DMS79 treated with DMSO at 0.1 percent for 48 hours (cell line): ENCODE measurements at regions not wholly inside any gene's neighbourhood (a gene's known extent, or its start where the extent isn't known, plus 50 kb on each side); places are given as distances from the start of the nearest gene placed in this dataset.
"Not testable (repeated sequence)": the region's sequence is repeated elsewhere in the genome, so short reads cannot be mapped to it uniquely, and the experiment has no call there.

Experiments
- DNase-seq: peaks from one replicate; lab custom pipeline; 2025; lab: John Stamatoyannopoulos, UW

DNA sequence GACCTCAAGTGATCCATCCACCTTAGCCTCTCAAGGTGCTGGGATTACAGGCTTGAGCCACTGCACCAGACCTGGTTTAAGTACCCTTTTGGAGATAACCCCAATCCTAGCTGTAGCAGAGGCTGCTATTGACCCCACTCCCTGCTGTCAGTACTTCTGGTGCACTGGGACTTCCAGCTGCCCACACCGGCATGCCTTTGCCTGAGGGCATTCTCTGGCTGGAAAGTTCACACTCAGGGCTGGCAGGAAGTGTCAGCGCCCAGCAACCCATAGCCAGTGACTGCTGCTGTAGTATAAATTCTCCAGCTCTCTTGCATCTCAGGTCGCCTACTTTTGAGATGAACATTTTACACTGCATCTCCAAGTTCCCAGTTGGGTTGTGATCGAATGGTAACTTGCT lies 75.3 kb downstream of the UTRN start:
- DNase-seq, result no peak

DNA sequence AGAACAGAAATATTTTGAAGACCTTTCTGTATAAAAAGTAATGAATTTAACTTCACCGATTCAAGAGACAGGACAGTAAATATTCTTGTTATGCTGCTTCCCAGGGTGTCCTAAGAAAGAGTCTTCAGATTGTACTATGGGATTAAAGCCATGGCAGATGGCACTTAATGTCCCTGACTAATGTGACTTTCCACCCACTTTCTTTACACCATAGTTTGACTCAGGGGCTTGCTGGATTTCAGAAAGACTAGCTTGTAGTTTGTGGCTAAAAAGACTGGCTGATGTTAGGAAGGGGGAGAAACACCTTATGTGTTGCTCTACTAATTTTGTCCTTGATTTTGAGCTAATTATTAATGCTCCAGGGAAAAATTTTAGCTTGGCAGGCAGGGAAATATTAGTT lies 75.9 kb downstream of the UTRN start:
- DNase-seq, result no peak

DNA sequence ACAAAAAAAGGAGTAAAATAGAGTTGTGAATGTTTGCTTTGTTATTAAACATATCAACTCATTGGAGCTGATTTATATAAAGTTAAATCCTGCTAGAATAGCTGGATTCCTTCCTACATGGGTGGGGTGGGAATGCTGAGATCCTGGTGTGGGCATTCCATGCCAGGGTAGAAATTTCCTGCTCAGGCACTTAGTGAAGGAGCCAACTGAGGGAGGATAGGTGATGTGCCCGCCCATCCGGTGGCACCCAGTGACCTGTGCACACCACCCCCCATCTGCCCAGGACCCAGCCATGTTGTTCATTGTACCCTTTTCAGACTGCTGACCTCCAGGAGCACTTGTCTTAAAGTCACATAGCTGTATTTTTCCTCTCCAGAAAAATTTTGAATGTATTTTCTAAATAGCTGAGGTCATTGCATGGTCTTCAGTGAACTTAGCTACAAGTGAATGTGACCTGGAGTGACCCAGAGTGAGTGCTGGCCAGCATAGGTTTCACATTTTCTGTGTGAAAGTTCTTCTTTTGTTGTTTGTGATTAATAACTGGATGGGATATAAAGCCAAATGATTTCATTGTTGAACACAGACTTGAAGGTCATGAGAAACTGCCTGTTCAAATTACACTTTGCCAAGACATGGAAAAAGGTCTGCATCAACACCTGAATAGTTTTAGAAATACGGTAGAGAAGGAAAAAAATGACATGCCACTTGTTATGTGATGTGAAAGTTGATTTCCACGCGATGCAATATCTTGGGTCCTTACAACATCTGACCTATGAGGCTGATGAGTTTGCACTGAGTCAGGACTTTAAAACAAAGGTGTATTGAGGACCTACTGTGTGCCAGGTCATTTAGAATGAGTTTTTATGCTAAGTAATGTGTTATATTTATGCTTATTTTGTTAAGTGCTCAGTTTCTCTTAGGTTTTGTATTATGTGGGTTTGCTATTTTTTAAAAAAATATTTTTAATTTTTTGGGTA lies 77.2 kb downstream of the UTRN start:
- no peak for DNase-seq

GRCh38 chr6:144364208-144364720 lies 79.1 kb downstream of the UTRN start:
- DNase-seq, result no peak

- no peak for DNase-seq
Measured at GRCh38 chr6:144364782-144365181, 79.6 kb downstream of the UTRN start.

GRCh38 chr6:144365271-144365670 lies 80.1 kb downstream of the UTRN start:
- DNase-seq, result no peak

DNA sequence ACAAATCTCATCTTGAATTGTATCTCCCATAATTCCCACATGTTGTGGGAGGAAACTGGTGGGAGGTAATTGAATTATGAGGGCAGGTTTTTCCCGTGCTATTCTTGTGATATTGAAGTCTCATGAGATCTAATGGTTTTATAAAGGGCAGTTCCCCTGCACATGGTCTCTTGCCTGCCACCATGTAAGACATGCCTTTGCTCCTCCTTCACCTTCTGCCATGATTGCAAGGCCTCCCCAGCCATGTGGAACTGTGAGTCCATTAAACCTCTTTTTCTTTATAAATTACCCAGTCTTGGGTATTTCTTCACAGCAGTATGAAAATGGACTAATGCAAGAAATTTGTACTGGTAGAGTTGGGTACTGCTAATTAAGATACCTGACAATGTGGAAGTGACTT lies 84.6 kb downstream of the UTRN start:
- DNase-seq, result not testable (repeated sequence)

DNA sequence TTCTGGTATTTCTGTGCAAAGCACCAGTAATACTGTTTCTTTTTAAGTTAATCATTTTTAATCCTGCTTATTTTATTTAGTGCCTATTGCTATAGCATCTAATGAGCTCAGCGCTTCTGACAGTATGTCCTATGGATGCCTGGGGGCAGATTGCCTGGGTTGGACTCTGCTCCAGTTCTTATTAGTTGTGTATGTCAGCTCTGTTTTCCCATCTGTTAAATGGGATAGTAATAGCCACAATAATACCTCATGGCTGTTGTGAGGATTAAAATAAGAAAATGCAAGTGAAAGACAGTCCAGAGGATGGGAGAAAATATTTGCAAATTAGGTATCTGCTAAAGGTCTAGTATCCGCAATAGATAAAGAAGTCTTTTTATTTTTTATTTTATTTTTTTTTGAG lies 87.0 kb downstream of the UTRN start:
- DNase-seq, result no peak

- no peak for DNase-seq
Measured at GRCh38 chr6:144372611-144373594, 87.8 kb downstream of the UTRN start.

- not testable (repeated sequence) for DNase-seq
Measured at GRCh38 chr6:144374525-144374924, 89.4 kb downstream of the UTRN start.

DNA sequence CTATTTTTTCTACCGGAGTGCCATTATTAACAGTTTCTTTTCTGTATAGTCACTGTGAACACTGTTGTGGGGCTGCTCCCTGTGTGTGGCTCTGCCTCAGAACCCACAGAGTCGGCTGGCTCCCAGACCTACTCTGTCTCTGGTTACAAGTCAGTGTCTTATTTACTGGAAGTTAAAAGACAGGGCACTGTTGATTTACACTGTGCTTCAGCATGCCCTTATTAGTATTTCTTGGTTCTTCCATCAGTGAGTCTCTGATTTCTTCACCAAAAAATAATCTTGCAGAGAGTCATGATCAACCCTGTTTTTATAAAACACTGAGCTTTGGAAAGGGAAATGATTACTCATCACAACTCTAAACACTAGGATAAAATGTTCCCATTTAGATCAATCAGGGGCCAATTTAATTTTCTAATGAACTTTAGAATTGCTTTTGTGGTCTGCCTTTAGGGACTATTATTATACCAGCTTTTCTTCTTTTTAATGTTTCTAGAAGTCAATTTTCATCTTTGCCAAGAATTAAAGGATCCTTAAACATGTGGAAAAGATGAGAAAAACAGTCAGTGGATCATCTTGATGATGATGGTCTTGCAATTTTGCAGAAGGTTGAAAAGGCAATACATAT lies 92.6 kb downstream of the UTRN start:
- DNase-seq, result no peak

DNA sequence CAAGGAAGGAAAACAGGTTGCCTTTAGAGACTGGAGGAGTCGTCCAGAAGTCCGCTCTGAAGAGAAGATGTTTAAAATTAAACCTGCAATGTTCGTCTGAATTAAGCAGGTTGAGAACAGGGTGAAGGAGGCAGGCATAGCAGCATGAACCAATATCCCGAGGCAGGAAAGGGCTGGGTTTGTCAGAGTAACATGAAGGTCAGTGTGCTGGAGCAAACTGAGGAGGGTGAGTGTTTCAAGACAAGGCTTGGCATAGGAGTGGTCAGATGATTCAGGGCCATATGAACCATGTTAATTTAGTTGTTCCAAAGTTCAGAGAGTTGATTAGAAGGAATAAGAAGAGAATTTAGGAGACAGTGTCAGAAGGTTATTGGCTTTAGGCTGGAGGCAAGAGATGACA lies 93.3 kb downstream of the UTRN start:
- DNase-seq, result no peak

DNA sequence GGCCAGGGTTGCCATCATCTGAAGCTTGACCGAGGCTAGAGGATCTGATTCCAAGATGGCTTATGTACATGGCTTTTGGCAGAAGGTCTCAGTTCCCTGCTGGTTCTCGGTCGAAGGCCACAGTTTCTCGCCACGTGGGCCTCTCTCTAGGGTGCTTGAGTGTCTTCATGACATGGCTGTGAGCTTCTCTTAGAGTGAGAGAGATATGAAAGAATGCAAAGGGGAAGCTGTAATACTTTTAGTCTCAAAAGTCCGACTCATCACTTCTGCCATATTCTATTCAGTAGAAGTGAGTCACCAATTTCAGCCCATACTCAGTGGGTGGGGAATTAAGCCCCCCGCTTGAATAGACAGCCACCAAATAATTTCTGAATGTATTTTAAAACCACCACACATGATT lies 94.2 kb downstream of the UTRN start:
- no peak for DNase-seq

- not testable (repeated sequence) for DNase-seq
Measured at GRCh38 chr6:144381499-144381898, 96.4 kb downstream of the UTRN start.

DNA sequence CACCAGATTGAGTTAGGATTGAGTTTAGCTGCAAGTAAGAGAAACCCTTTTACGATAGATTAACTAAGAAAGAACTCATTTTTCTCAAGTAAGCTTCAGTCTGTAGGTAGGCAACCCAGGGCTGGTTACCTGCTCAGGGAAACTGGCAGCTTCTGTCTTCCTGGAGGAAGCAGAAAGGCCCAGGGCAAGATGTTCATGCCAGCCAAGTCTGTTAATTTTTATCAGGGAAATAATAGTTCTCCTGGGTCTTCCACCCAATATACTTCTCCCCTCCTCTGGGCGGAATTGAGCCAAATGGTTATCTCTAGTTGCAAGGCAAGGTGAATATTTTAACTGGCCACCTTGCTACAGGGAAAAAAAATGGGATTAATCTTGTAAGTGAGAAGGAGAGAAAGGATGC lies 98.2 kb downstream of the UTRN start:
- no peak for DNase-seq

DNA sequence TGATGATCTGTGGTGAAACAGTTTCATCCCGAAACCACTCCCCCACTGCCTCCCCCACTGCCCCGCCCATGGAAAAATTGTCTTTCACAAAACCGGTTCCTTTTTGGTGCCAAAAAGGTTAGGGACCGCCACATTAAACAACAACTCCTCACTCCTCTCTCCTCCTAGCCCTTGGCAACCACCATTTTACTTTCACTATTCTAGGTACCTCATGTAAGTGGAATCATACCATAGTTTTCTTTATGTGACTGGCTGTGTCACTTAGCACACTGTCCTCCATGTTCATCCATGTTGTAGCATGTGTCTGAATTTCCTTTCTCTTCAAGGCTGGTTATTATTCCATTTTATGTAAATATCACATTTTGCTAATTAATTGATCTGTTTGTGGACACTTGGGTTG lies 99.3 kb downstream of the UTRN start:
- DNase-seq, result no peak

GRCh38 chr6:144389474-144389873 lies 104.3 kb downstream of the UTRN start:
- not testable (repeated sequence) for DNase-seq

- no peak for DNase-seq
Measured at GRCh38 chr6:144390202-144390601, 105.1 kb downstream of the UTRN start.

DNA sequence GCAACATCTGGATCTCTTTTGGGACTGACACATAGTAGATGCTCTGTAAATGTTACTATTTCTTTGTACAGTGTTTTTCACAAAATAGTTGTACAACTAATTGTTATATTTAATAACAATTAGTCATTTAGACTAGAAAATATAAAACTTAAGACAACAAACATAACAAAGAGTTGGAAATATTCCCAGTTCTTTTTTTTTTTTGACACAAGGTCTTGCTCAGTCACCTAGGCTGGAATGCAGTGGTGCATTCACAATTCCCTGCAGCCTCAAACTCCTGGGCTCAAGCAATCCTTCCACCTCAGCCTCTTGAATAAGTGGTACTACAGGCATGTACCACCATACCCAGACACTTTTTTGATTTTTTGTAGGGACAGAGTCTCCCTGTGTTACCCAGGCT lies 105.8 kb downstream of the UTRN start:
- no peak for DNase-seq

DNA sequence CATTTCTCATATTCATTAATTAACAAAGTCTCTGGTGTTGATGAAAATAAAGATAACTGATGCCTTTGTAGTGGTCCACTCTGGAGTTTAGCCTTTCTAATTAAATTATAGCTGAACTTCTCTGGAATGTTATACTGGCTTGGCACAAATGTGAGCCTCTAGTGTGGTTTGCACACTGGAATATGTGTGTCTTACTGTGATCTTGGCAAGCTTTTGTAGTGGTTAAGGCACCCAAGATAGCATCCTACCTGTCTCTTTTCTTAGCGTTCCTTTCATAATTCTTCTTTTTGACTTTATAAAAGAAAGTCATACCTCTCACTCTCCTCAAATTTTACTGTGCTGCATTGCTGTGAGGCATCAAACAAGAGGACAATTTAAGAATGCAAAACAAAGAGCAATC lies 107.4 kb downstream of the UTRN start:
- no peak for DNase-seq

DNA sequence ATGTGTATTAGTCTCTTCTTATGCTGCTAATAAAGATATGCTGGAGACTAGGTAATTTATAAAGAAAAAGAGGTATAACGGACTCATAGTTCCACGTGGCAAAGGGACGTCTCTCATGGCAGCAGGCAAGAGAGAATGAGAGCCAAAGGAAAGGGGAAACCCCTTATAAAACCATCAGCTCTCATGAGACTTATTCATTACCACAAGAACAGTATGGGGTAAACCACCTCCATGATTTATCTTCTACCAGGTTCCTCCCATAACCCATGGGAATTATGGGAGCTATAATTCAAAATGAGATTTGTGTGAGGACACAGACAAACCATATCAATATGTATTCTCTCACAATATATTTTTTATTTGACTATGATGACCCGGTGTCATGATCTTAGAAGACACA lies 109.1 kb downstream of the UTRN start:
- no peak for DNase-seq

GRCh38 chr6:144395014-144395413 lies 109.9 kb downstream of the UTRN start:
- no peak for DNase-seq
